LNCaP clone FGC (cell line): ENCODE measurements at regions not wholly inside any gene's neighbourhood (a gene's known extent, or its start where the extent isn't known, plus 50 kb on each side); places are given as distances from the start of the nearest gene placed in this dataset.
"Not testable (repeated sequence)": the region's sequence is repeated elsewhere in the genome, so short reads cannot be mapped to it uniquely, and the experiment has no call there.

Source experiments
- DNase-seq: peaks from one replicate; pipeline ENCODE4 v3.0.0-alpha.2; 2011; ENCODE audit warnings: low read depth
- H3K4me3 ChIP-seq: 2 replicates; pipeline ENCODE4 v1.5.1; 2011; ENCODE audit warnings: mild to moderate bottlenecking, low read depth, low read length, control low read depth
- CTCF ChIP-seq: IDR thresholded peaks from 2 replicates; pipeline ENCODE4 v1.5.1; 2012; ENCODE audit warnings: mild to moderate bottlenecking; ENCODE audit not compliant: control insufficient read depth, insufficient read depth; ENCODE audit errors: extremely low read depth

DNA sequence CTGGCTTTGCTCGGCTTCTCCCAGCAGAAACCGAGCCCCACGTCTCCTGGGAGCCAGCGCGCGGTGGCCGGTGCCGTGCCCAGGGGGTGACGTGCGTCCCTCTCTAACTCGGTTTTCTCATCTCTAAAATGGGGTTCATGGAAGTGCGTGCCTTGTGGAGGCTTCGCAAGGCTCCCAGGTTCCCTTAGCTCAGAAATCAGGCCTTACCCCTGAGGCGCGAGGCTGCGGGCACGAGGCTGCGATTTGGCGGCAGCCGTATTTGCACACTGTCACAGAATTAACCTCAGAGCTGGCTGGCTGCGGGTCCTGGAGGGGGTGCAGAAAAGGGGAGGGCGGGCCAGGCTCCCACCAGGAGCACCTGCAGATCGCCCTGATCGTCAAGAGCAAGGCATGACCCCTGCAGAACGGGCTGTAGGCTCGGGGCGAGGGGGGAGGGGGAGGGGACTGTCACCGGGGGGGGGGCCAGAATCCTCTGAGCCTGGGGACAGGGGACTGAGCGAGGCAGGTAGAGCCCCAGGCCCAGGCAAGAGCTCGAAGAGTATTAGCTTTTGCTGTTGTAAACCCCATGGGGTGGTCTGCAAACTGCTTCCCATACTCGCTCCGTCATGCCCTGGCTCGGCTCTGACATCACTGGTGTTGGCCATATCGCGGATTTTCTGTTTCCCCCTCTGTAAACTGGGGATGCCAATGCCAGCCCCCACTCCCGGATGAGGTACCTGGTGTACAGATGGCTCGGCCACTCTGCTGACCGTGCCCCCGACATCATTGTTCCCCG is 62.2 kb downstream of the CCNE1 start:
- TF ChIP-seq CTCF = no peak
- DNase-seq = no peak
- peak overlapping the region; percentile 27 for H3K4me3 ChIP-seq

- no peak overlapping the region for H3K4me3 ChIP-seq
- no peak for DNase-seq
- TF ChIP-seq CTCF = no peak
Measured at GRCh38 chr19:29875931-29876330, 64.1 kb downstream of the CCNE1 start.

DNA sequence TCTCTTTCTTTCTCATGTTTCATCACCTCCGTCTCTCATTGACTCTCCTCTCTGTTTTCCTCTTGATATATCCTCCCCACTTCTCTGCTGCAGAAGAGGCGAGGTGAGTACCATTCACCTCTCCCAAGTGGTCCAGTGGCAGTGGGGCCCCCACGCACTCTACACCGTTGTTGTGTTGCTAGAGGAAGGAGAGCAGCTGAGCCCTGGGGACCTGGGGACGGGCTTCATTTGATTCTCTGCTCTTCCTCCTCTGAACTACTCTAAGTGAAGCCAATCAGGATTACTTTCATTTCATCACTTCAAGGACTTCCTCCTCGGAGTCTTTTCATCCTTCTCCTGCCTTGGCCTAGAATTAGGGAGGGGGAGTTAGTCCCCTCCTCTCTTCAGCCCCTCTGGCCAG is 64.6 kb downstream of the CCNE1 start:
- no peak for TF ChIP-seq CTCF

DNA sequence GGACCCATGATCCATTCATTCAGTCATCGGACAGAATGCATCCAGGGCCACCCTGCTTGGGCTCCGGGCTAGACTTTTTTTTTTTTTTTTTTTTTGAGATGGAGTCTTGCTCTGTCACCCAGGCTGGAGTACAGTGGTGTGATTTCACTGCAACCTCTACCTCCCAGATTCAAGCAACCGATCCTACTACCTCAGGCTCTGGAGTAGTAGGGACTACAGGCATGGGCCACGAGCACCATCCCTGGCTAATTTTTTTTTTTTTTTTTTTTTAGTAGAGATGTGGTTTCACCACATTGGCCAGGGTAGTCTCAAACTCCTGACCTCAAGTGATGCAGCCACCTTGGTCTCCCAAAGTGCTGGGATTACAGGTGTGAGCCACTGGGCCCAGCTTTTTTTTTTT is 65.1 kb downstream of the CCNE1 start:
- not testable (repeated sequence) for H3K4me3 ChIP-seq, DNase-seq

More for the DNA sequence above, 64.6 kb downstream of the CCNE1 start:
- no peak for DNase-seq
- no peak overlapping the region for H3K4me3 ChIP-seq

DNA sequence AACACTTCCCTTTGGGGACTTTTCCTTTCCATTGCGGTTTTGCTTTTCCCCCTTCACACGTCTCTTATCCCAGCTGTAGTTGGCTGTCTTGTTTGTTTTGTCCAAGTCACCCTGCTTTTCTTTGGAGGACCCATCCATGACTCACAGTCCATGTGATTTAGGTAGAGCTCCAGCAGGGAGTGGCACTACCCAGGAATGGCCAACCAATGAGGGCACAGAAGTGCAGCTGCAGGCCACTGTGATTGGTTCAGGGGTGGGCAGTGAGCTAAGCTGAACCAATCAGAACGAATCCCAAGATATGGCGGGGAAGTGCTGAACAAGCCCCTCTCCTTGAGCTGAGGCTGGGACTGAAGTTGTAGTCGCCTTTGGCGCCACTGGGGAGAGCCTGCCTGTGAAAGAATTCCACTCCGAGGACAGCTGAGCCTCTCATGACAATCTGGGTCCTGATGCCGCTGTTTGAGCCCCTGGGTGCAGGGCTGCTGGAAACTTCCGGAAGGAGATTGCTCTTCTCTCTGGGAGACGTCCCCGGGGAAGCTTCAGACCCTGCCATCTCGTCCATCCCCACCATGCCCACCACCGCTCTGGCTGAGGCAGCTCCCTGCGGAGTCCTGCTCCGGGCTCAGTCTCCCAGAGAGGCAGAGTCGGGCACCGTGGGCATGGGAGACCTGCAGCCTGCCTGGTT is 62.9 kb upstream of the URI1 start:
- no peak overlapping the region for H3K4me3 ChIP-seq
- TF ChIP-seq CTCF = no peak

DNA sequence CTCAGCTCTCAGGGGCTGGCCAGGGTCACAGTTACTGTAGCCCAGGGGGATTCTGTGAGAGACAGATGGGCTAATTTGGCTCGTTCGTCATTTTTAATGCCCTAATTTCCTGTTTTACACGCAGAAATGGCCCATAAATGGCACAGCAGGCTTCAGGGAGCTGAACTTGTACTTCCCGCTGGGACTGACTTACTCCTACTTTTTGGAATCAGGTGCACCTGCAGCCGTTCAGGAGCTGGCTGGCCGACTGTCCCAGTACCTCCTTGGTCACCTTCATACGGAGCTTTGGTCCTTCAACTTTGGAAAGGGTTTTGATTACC is 62.4 kb upstream of the URI1 start:
- TF ChIP-seq CTCF = no peak
- H3K4me3 ChIP-seq = no peak overlapping the region
- no peak for DNase-seq

More for the DNA sequence above, 62.9 kb upstream of the URI1 start:
- DNase-seq = no peak

DNA sequence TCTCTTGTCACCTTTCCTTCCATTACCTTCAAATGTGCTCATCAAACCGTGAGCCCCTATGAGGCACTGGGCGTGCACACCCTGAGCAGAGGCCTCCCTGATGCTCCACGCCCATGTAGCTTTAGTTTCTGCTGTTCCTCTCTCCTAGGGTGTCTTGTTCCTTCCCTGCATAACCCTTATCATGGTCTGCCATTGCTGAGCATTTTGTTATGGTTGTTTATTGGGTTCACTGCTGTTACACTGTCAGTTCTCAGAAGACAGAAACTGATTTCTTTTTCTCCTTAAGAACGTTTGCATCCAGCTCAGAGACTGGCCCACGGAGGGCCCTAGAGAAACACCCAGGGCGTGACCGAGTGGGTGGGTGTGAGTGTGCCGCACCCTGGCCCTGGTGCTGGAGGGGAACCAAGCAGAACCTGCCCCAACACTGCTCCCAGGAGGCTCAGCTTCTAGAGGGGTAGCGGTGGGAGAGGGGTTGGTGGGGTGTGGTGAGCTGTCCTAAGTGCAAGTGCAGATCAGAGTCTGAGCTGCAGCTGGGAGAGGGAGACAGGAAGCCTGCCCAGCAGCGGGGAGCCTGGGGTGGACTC is 61.4 kb upstream of the URI1 start:
- no peak for DNase-seq
- TF ChIP-seq CTCF = no peak
- no peak overlapping the region for H3K4me3 ChIP-seq
